Stimulated activated CD4-positive, alpha-beta T cell treated with anti-CD3 and anti-CD28 coated beads, Interleukin-15, amount 100 ng/mL, for 48 hours (primary cell): ENCODE measurements at regions not wholly inside any gene's neighbourhood (a gene's known extent, or its start where the extent isn't known, plus 50 kb on each side); places are given as distances from the start of the nearest gene placed in this dataset.

Experiments
- DNase-seq, 2 donors: peaks; one replicate each; pipeline ENCODE4 v3.0.0-alpha.2; 2020; ENCODE audit warnings: low read depth in 2 of 2

GRCh38 chr10:2858452-2858851, 208.9 kb upstream of the PFKP start:
- no peak for DNase-seq

- no peak for DNase-seq
Measured at GRCh38 chr10:2856598-2856997, 210.8 kb upstream of the PFKP start.

DNA sequence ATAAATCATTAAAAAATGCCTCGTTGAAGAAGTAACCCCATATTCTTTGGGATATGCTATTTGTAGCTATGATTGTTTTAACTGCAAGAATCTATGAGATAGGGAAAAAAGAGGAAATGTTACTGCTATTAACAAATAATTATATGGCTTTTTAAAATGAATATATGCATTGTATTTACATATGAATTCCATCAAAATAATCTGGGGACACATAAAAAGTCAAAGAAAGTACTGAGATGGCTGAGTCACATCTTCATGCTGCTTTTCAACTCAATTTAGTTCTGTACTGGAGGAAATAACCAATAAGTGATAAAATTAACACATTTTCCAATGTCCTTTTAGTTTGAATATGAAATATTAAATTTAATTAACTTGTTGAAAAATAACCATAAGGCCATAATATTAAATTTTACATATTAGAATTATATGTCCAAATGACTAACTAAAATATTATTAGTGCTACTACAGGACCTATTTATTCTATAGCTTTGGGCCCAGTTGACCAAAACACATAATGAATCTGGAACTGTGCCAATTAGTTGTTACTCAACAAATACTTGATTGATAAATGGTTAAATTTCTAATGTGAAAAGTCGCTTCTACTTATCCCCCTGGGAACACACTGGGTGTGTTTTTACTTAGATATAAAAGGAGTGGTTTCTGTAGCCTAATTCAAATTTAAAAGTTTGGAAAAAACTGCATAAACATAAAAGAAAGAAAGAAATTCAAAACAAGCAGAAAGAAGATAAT, 214.6 kb upstream of the PFKP start:
- no peak for DNase-seq

DNA sequence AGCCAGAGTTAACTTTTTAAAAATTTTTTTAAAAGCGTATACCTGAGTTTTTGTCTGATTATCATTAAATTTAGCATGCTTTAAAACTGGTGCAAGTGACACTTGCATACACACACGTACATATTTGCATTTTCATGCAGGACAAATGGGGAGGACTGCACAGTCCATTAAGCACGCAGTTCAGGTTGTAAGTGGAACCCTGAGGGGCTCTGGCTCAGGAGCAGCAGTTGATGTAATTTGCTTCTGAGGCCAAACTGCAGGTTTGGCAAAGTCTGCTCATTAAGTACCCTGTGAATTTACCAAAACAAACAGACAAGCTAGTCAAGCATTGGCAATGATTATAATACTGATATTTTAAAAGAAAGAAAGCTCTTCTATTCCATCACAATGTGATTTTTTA, 215.8 kb upstream of the PFKP start:
- DNase-seq: no peak

DNA sequence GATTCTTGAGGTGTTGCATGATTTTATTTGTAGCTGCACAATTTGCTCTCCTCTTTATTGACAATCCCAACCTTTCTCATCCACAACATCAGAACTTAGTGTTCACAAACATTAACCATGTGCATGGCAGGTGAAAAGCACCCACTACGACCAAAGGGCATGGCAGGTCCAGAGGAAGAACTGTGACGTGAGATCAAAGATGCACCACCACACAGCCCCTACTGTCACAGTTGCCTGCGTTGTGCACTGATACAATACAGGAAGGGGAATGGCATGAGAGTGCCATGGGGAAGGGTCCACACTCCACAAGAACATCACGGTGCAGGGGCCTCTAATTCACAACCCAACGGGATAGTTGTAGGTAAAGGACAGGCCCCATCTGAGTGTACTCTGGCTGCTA, 217.1 kb upstream of the PFKP start:
- no peak for DNase-seq

DNA sequence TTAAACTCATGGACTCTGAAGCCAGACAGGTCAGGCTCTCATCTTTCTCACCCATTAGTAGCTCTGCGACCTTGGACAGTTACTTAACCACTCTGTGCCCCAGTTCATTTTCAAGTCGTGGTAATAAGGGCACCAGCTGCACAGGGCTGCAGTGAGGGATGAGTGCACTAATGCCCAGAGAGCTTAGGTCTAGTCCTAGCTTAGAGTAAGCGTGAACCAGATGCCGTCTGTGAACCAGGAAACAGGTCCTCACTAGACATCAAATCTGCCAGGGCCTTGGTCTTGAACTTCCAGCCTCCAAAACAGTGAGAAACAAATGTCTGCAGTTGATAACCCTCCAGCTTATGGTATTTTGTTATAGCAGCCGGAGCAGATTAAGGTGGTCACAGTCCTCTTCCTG, 222.4 kb upstream of the PFKP start:
- DNase-seq: no peak

DNA sequence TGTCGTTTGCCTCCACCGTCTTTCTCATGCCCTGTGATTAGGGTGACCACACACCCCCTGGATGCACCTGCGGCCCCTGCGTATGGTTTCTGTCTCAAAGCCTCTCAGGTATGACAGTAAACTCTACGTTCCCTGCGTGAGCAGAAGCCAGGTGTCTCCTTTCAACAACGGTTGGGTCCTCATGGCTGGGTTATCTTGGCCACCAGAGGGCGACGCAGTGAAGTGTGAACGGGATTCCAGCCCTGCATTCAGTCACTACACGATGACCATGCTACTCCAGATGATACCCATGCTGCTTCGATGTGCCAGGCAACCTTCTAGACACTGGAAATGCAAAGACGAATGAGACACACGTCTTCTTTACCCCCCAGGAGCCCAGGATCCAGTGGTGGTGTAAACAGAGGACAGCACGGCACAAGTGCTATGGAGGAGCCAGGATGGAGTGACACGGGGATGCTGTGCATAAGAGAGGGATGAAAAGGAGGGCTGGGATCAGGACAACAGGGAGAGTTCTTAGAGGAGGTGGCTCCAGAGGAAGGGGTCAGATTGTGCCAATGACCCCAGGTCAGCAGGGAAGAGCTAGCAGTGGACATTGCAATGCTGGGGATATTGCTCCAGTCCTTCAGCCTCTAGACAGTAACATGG, 228.1 kb upstream of the PFKP start:
- peak in 1 of 2 donors; percentile 14 for DNase-seq

DNA sequence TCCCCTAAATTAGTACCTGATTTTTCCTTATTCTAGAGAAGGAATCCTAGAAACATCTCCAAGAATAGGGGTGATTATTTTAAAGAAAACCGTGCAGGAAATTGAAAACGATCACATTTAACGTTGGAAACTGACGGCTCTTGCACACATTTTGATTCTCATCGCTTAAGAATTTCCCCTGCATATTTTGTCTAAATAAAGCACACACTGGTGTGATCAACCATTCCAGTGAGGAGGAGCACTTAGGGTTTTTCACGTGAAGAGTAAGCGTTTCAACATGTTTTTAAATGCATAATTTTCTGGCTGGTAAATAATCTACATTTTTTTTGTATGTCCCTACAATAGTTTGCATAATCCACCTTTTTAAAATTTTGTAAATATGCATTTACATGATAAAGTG, 229.7 kb upstream of the PFKP start:
- DNase-seq: no peak

GRCh38 chr10:2836921-2837662, 230.3 kb upstream of the PFKP start:
- DNase-seq: no peak

- no peak for DNase-seq
Measured at GRCh38 chr10:2834214-2834613, 233.1 kb upstream of the PFKP start.

GRCh38 chr10:2831509-2831908, 235.8 kb upstream of the PFKP start:
- no peak for DNase-seq

GRCh38 chr10:2828741-2829140, 238.6 kb upstream of the PFKP start:
- DNase-seq: no peak

DNA sequence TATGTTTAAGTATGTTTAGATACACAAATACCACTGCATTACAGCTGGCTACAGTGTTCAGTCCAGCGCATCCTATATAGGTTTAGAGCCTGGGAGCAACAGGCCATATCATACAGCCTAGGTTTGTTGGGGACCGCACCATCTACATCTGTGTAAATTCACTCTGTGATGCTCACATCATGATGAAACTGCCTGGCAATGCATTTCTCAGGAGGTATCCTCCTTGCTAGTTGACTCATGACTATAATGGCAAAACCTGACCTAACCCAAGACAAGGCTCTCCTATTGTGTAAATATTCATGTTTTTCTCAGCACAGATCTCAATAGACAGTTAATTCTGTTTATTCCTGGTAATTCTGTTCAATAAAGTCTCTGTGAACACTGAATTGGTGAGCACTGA, 240.7 kb upstream of the PFKP start:
- DNase-seq: no peak

GRCh38 chr10:2825841-2826240, 241.5 kb upstream of the PFKP start:
- DNase-seq: no peak

- DNase-seq: no peak
Measured at GRCh38 chr10:2817940-2818636, 249.3 kb upstream of the PFKP start.

GRCh38 chr10:2813693-2814092, 253.7 kb upstream of the PFKP start:
- no peak for DNase-seq

GRCh38 chr10:2813286-2813685, 254.1 kb upstream of the PFKP start:
- DNase-seq: no peak

DNA sequence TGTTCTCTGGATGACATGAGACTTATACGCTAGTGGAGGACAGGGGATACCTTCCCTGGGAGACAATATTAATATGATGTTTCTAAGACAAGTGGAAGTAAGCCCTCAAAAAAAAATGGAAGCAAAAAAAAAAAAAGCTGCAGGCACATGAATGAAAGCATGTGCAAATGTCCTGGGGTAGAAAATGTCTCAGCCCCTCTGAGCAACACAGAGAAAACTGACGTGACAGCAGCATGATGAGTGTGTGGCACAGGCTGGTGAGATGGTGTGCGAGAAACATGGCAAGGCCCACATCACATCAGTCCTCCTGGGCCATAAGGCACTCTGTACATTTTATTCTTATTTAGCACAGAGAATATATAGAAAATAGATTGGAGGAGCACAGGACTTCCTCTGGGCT, 254.7 kb upstream of the PFKP start:
- DNase-seq: no peak

- DNase-seq: no peak
Measured at GRCh38 chr10:2800178-2800577, 267.2 kb upstream of the PFKP start.

GRCh38 chr10:2798336-2799022, 268.9 kb upstream of the PFKP start:
- no peak for DNase-seq

DNA sequence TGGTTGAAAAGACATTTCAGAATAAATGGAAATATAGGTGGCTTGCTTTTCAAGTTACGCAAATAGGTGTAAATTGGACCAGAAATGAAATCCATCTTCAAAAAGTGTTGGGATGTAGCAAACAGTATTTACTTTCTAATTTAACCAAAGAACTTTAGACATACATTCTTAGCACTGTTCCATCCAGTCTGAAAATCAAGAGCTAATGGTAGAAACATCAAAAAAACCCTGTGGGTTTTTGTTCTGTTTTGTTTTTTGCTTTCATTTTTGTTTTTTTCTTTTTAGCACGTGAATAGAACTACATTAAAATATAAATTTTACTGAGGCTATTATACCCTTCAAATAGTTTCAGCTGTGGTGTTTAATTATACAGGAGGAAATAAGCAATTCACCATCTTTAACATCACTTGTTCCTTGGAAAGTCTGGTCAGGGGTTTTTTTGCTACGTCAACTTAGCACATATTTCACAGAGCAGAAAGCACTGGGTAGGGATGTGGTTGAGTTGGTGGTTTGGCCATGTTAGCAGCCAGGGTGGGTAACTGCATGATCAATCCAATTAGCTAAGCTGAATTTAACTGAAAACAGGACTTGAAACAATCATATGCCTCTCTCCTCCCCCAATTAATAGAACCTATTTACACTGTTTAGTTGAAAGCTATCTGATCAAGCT, 275.4 kb upstream of the PFKP start:
- DNase-seq: no peak
